HCT116 (cell line): ENCODE measurements at regions not wholly inside any gene's neighbourhood (a gene's known extent, or its start where the extent isn't known, plus 50 kb on each side); places are given as distances from the start of the nearest gene placed in this dataset.

Source experiments
- CEBPB ChIP-seq: IDR thresholded peaks from 2 replicates; pipeline ENCODE4 v1.6.1; 2012; ENCODE audit warnings: low read depth
- EZH2 ChIP-seq: fragments of 200-600 bp; sonication (generic); IDR thresholded peaks from 2 replicates; pipeline ENCODE4 v1.6.1; 2017; ENCODE audit warnings: antibody characterized with exemption, mixed run types
- POLR2A ChIP-seq: IDR thresholded peaks from 2 replicates; pipeline ENCODE4 v1.7.0; 2011; ENCODE audit warnings: borderline replicate concordance; ENCODE audit not compliant: insufficient read depth, insufficient read length; ENCODE audit errors: extremely low read depth
- POLR2AphosphoS5 ChIP-seq: IDR thresholded peaks from 2 replicates; pipeline ENCODE4 v1.6.1; 2011; ENCODE audit warnings: mild to moderate bottlenecking, low read depth, low read length, moderate library complexity
- TF ChIP-seq, protein P1 (sequence below), 3 experiments: fragments of 200-600 bp in 1 of 3; sonication (generic) in 1 of 3; IDR thresholded peaks in 2 of 3; conservative IDR thresholded peaks in 1 of 3; 2 replicates each; pipeline ENCODE4 v1.5.1; 2012 to 2017; ENCODE audit warnings: low read depth in 2 of 3, low read length in 2 of 3, antibody characterized with exemption in 1 of 3, borderline replicate concordance in 1 of 3, control low read depth in 1 of 3, mild to moderate bottlenecking in 1 of 3, mixed read lengths in 1 of 3, mixed run types in 1 of 3, moderate library complexity in 1 of 3; ENCODE audit not compliant: insufficient read depth in 1 of 3
- TF ChIP-seq, protein P2 (sequence below): IDR thresholded peaks from 2 replicates; pipeline ENCODE4 v1.6.1; 2011; ENCODE audit warnings: mild to moderate bottlenecking, low read length, moderate library complexity; ENCODE audit not compliant: insufficient replicate concordance; ENCODE audit errors: extremely low read depth

DNA sequence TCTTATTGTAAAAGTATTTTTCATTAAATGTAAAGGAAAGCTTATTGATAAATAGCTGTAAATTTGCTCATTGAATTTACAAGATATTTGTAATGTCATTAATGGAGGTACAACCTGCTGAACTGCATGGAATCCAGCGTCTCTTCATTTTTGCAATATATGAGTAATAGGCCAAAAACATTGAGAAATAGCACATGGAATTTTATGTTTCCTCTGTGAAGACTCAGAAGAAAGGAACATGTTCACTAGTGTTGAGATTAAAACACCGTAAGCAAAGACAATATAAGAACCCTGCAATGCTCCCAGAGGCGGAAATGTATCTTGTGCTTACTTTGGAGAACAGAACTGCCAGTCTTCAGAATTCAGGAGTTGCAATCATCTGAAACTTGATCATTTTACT, 167.6 kb downstream of the ALDH1A2 start:
- TF ChIP-seq POLR2A = no peak
- TF ChIP-seq, protein P1, sequence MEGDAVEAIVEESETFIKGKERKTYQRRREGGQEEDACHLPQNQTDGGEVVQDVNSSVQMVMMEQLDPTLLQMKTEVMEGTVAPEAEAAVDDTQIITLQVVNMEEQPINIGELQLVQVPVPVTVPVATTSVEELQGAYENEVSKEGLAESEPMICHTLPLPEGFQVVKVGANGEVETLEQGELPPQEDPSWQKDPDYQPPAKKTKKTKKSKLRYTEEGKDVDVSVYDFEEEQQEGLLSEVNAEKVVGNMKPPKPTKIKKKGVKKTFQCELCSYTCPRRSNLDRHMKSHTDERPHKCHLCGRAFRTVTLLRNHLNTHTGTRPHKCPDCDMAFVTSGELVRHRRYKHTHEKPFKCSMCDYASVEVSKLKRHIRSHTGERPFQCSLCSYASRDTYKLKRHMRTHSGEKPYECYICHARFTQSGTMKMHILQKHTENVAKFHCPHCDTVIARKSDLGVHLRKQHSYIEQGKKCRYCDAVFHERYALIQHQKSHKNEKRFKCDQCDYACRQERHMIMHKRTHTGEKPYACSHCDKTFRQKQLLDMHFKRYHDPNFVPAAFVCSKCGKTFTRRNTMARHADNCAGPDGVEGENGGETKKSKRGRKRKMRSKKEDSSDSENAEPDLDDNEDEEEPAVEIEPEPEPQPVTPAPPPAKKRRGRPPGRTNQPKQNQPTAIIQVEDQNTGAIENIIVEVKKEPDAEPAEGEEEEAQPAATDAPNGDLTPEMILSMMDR (IDR thresholded peaks at IDR 0.05 in 2 of 3, conservative IDR thresholded peaks at IDR 0.05 in 1 of 3; ENCODE audit: borderline replicate concordance in 1 of 3, insufficient read depth in 1 of 3, low read depth in 2 of 3, low read length in 2 of 3) = no peak
- TF ChIP-seq, protein P2, sequence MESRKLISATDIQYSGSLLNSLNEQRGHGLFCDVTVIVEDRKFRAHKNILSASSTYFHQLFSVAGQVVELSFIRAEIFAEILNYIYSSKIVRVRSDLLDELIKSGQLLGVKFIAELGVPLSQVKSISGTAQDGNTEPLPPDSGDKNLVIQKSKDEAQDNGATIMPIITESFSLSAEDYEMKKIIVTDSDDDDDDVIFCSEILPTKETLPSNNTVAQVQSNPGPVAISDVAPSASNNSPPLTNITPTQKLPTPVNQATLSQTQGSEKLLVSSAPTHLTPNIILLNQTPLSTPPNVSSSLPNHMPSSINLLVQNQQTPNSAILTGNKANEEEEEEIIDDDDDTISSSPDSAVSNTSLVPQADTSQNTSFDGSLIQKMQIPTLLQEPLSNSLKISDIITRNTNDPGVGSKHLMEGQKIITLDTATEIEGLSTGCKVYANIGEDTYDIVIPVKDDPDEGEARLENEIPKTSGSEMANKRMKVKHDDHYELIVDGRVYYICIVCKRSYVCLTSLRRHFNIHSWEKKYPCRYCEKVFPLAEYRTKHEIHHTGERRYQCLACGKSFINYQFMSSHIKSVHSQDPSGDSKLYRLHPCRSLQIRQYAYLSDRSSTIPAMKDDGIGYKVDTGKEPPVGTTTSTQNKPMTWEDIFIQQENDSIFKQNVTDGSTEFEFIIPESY = no peak
- no peak for TF ChIP-seq CEBPB
- no peak for TF ChIP-seq POLR2AphosphoS5
- TF ChIP-seq EZH2 = no peak
